SU-DHL-6 (cell line): ENCODE measurements at regions not wholly inside any gene's neighbourhood (a gene's known extent, or its start where the extent isn't known, plus 50 kb on each side); places are given as distances from the start of the nearest gene placed in this dataset.

Experiments
- H2AFZ ChIP-seq: fragments of 200-600 bp; sonication (generic); 2 replicates; pipeline ENCODE4 v1.6.1; 2014; ENCODE audit warnings: low read depth, mild to moderate bottlenecking, moderate library complexity, mixed read lengths, antibody characterized with exemption, low read length; ENCODE audit not compliant: severe bottlenecking
- H3F3A ChIP-seq: fragments of 200-600 bp; shearing (Covaris generic); 2 replicates; pipeline ENCODE4 v1.6.0; 2016; ENCODE audit warnings: antibody characterized with exemption, mild to moderate bottlenecking; ENCODE audit not compliant: insufficient read depth
- H3K27ac ChIP-seq: fragments of 200-600 bp; sonication (generic); 2 replicates; pipeline ENCODE4 v1.5.1; 2016; ENCODE audit warnings: low read depth, mild to moderate bottlenecking, low read length, moderate library complexity, mixed read lengths
- H3K27me3 ChIP-seq: fragments of 200-600 bp; sonication (generic), shearing (Covaris generic); 2 replicates; pipeline ENCODE4 v1.6.0; 2014; ENCODE audit warnings: mild to moderate bottlenecking, low read length
- H3K36me3 ChIP-seq: fragments of 200-600 bp; sonication (generic); 2 replicates; pipeline ENCODE4 v1.6.1; 2014; ENCODE audit warnings: mild to moderate bottlenecking, low read length, mixed read lengths
- H3K4me2 ChIP-seq: fragments of 300-600, 200-600 bp; shearing (Covaris generic), sonication (generic); 2 replicates; pipeline ENCODE4 v1.6.0; 2014; ENCODE audit warnings: low read length, low read depth, mild to moderate bottlenecking; ENCODE audit not compliant: poor library complexity, severe bottlenecking
- H3K4me3 ChIP-seq: fragments of 200-600 bp; sonication (generic); 2 replicates; pipeline ENCODE4 v1.5.1; 2014; ENCODE audit warnings: antibody characterized with exemption, low read length, mild to moderate bottlenecking, mixed read lengths; ENCODE audit not compliant: insufficient read depth, poor library complexity, severe bottlenecking
- H3K79me2 ChIP-seq: fragments of 200-600 bp; sonication (generic); 2 replicates; pipeline ENCODE4 v1.6.1; 2014; ENCODE audit warnings: mild to moderate bottlenecking, low read length, moderate library complexity; ENCODE audit not compliant: insufficient read depth
- H3K9ac ChIP-seq: fragments of 200-600 bp; sonication (generic); 2 replicates; pipeline ENCODE4 v1.7.0; 2014; ENCODE audit warnings: mild to moderate bottlenecking, low read length
- H3K9me2 ChIP-seq: fragments of 200-600 bp; sonication (generic); replicated peaks from 2 replicates; pipeline ENCODE4 v1.6.1; 2014; ENCODE audit warnings: low read length; ENCODE audit not compliant: insufficient read depth
- H3K9me3 ChIP-seq: fragments of 200-600 bp; sonication (generic); 2 replicates; pipeline ENCODE4 v1.6.1; 2014; ENCODE audit warnings: low read length, mixed read lengths; ENCODE audit not compliant: insufficient read depth
- H4K20me1 ChIP-seq: fragments of 200-600 bp; sonication (generic); 2 replicates; pipeline ENCODE4 v1.6.1; 2014; ENCODE audit warnings: low read depth, mild to moderate bottlenecking, antibody characterized with exemption, low read length, moderate library complexity, mixed read lengths
- EZH2phosphoT487 ChIP-seq: fragments of 200-600 bp; sonication (generic), shearing (Covaris generic); conservative IDR thresholded peaks from 2 replicates; pipeline ENCODE4 v1.6.1; 2018; ENCODE audit warnings: mild to moderate bottlenecking, antibody characterized with exemption, low read length, moderate library complexity, mixed read lengths
- TF ChIP-seq, protein P1 (sequence below): fragments of 200-600 bp; sonication (generic); IDR thresholded peaks from one replicate; pipeline ENCODE4 v1.5.1; 2017; ENCODE audit warnings: antibody characterized with exemption, mild to moderate bottlenecking, low read length, moderate library complexity; ENCODE audit not compliant: insufficient read depth, poor library complexity, severe bottlenecking

DNA sequence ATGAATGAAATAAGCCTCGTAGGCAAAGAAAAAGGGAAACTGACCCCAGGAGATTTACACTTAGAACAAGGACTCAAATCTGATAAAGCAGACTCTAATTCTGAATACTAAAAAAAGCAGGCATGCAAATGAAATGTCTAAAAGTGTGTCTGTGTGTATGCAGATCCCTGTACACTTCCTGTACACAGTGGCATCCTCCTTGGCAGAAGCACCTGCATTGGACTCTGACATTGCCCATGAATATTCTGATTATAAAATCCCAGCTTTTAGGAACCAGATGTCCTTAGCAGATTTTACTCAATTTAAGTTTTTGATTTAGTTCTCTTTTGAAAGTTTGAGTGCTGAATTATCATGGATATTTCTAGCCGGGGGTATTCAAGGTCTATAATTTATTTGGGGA, 306.0 kb upstream of the CDH8 start:
- Histone ChIP-seq H3K79me2 (no peaks in the 10 kb centered on the region), H3F3A (no peaks in the 10 kb centered on the region), H3K9me2 (no peaks in the 10 kb centered on the region), H3K36me3 (no peaks in the 10 kb centered on the region), H3K4me2 (no peak overlapping the region), H4K20me1 (no peaks in the 10 kb centered on the region), H2AFZ (no peak overlapping the region), H3K27ac (no peak overlapping the region), H3K27me3 (no peaks in the 10 kb centered on the region), H3K9ac (no peak overlapping the region), H3K9me3 (no peaks in the 10 kb centered on the region), H3K4me3 (no peak overlapping the region)
- TF ChIP-seq EZH2phosphoT487, result no peak
- TF ChIP-seq, protein P1, sequence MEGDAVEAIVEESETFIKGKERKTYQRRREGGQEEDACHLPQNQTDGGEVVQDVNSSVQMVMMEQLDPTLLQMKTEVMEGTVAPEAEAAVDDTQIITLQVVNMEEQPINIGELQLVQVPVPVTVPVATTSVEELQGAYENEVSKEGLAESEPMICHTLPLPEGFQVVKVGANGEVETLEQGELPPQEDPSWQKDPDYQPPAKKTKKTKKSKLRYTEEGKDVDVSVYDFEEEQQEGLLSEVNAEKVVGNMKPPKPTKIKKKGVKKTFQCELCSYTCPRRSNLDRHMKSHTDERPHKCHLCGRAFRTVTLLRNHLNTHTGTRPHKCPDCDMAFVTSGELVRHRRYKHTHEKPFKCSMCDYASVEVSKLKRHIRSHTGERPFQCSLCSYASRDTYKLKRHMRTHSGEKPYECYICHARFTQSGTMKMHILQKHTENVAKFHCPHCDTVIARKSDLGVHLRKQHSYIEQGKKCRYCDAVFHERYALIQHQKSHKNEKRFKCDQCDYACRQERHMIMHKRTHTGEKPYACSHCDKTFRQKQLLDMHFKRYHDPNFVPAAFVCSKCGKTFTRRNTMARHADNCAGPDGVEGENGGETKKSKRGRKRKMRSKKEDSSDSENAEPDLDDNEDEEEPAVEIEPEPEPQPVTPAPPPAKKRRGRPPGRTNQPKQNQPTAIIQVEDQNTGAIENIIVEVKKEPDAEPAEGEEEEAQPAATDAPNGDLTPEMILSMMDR, result no peak

DNA sequence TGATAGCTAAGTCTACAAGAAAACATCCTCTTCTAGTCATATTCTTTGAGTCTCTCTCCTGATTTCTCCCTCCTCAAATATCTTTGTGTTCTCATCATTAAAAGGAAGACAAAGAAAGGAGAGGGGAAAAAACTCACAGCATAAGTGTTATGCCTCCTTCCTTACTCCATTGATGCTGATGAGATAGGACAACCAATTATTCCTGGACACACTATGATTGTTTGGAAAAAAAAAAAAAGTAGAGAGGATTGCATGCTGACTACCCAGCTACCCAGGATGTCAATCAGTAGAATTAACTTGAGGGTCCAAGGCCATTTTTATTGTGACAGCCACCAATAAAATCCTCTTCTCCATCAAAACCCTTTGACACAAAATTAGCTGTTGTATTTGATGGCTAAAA, 299.1 kb upstream of the CDH8 start:
- H4K20me1 ChIP-seq, result no peaks in the 10 kb centered on the region
- H3K9me2 ChIP-seq, result no peaks in the 10 kb centered on the region
- no peaks in the 10 kb centered on the region for H3K27me3 ChIP-seq
- no peak overlapping the region for H3K27ac ChIP-seq
- TF ChIP-seq, protein P1, result no peak
- H3K4me2 ChIP-seq, result no peak overlapping the region
- H3K79me2 ChIP-seq, result no peaks in the 10 kb centered on the region
- no peak overlapping the region for H3K4me3 ChIP-seq
- no peak overlapping the region for H2AFZ ChIP-seq
- H3K9me3 ChIP-seq, result no peaks in the 10 kb centered on the region
- H3F3A ChIP-seq, result no peaks in the 10 kb centered on the region
- no peaks in the 10 kb centered on the region for H3K36me3 ChIP-seq
- no peak overlapping the region for H3K9ac ChIP-seq

GRCh38 chr16:62321606-62322005, 285.4 kb upstream of the CDH8 start:
- Histone ChIP-seq H3K79me2 (no peaks in the 10 kb centered on the region), H3K9me2 (no peaks in the 10 kb centered on the region), H3K27me3 (no peaks in the 10 kb centered on the region), H3K4me3 (no peak overlapping the region), H3K9me3 (no peaks in the 10 kb centered on the region), H3K27ac (no peak overlapping the region), H3F3A (no peaks in the 10 kb centered on the region), H2AFZ (no peak overlapping the region), H3K36me3 (no peaks in the 10 kb centered on the region), H4K20me1 (no peaks in the 10 kb centered on the region), H3K9ac (no peak overlapping the region), H3K4me2 (no peak overlapping the region)
- TF ChIP-seq, protein P1, result no peak
- no peak for TF ChIP-seq EZH2phosphoT487

DNA sequence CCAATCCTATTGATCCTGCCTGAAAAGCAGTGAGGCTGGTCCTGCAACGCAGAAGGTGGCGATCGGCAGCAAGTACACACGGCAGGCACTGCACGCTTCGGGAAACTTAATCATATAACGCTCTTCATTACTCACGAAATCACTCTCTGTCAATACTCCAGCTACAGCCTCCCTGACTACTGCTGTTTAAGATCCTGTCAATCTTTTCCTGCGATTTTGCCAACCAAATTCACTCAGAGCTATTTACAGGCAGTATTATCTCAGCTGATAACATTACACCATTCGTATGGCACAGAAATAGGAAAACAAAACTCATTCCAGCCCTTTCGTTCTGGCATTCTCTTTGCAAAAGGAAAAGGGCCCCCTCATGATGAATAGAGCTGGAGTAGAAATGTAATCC, 262.4 kb upstream of the CDH8 start:
- Histone ChIP-seq H3K27ac (no peak overlapping the region), H3K27me3 (no peaks in the 10 kb centered on the region), H3K9me3 (no peaks in the 10 kb centered on the region), H4K20me1 (no peaks in the 10 kb centered on the region), H3K36me3 (no peaks in the 10 kb centered on the region), H3F3A (no peaks in the 10 kb centered on the region), H2AFZ (no peak overlapping the region), H3K9me2 (no peaks in the 10 kb centered on the region), H3K79me2 (no peaks in the 10 kb centered on the region), H3K9ac (no peak overlapping the region), H3K4me3 (no peak overlapping the region), H3K4me2 (no peak overlapping the region)
- TF ChIP-seq, protein P1, result no peak
- TF ChIP-seq EZH2phosphoT487, result no peak
